ENCODE measurements at regions not wholly inside any gene's neighbourhood (a gene's known extent, or its start where the extent isn't known, plus 50 kb on each side); places are given as distances from the start of the nearest gene placed in this dataset.

GRCh38 chr2:120670771-120671480, 64.7 kb upstream of the GLI2 start:
- Histone ChIP-seq H2BK120ac (replicated peaks; ENCODE audit: low read depth, low read length) (no peak overlapping the region), H2AK5ac (ENCODE audit: low read depth, low read length) (no peak overlapping the region; the same call in 1 of the 2 replicates), H3K9ac (replicated peaks in 1 of 4; ENCODE audit: extremely low read depth in 1 of 4, low read depth in 3 of 4, low read length in 3 of 4) (no peak overlapping the region), H3K27ac (ENCODE audit: low read depth, low read length) (no peak overlapping the region), H2AFZ (ENCODE audit: low read length) (no peak overlapping the region), H4K20me1 (replicated peaks in 1 of 2; ENCODE audit: control insufficient read depth in 1 of 2, insufficient read depth in 2 of 2, low read length in 2 of 2) (no peaks in the 10 kb centered on the region), H3K14ac (ENCODE audit: insufficient read length) (no peak overlapping the region), H3K56ac (replicated peaks; ENCODE audit: insufficient read length, low read depth, low read length) (no peak overlapping the region), H4K91ac (replicated peaks; ENCODE audit: insufficient read length, low read length) (no peak overlapping the region), H4K5ac (ENCODE audit: insufficient read length, low read depth, low read length) (no peak overlapping the region), H3K4ac (replicated peaks; ENCODE audit: insufficient read length, low read depth, low read length) (no peak overlapping the region), H3K4me1 (replicated peaks in 1 of 4; ENCODE audit: control insufficient read depth in 3 of 4, insufficient read depth in 4 of 4, low read length in 3 of 4) (peaks cover 0 to 6% (median 0%) of the 10 kb centered on the region in 4 experiments; a peak in 2 of 7 replicates), H3K23ac (ENCODE audit: insufficient read length) (no peak overlapping the region), H3K27me3 (replicated peaks in 1 of 4; ENCODE audit: control insufficient read depth in 3 of 4, extremely low read depth in 1 of 4, insufficient read depth in 3 of 4, low read length in 3 of 4) (peaks cover 0 to 26% (median 25%) of the 10 kb centered on the region in 4 experiments; a peak in 6 of 7 replicates), H4K8ac (ENCODE audit: extremely low read depth, insufficient read depth, low read length) (no peak overlapping the region; the same call in 1 of the 2 replicates), H2BK5ac (ENCODE audit: low read depth, low read length) (no peak overlapping the region), H2BK15ac (ENCODE audit: low read length) (no peak overlapping the region), H2BK20ac (ENCODE audit: low read length) (no peak overlapping the region), H3K9me3 (ENCODE audit: insufficient read depth in 2 of 2, low read depth in 1 of 2, low read length in 1 of 2) (peaks cover 2 to 8% of the 10 kb centered on the region in 2 experiments; a peak in 2 of 4 replicates), H3K36me3 (ENCODE audit: control insufficient read depth in 2 of 4, insufficient read depth in 4 of 4, low read length in 3 of 4) (no peaks in the 10 kb centered on the region), H3K79me2 (ENCODE audit: control insufficient read depth in 1 of 2, insufficient read depth in 2 of 2, low read length in 2 of 2) (no peaks in the 10 kb centered on the region), H3K23me2 (ENCODE audit: low read depth, low read length) (no peaks in the 10 kb centered on the region), H3K4me2 (ENCODE audit: insufficient read depth in 1 of 2, low read depth in 2 of 2, low read length in 2 of 2) (no peak overlapping the region), H3K79me1 (ENCODE audit: low read depth, low read length) (no peaks in the 10 kb centered on the region), H3K18ac (ENCODE audit: extremely low read depth, low read length) (no peak overlapping the region), H2BK12ac (ENCODE audit: low read depth, low read length) (0 out of 2 replicates have a peak overlapping the region, but pooled peaks have one; percentile 39), H3K4me3 (ENCODE audit: extremely low read depth in 1 of 4, insufficient read depth in 2 of 4, low read depth in 3 of 4, low read length in 4 of 4) (no peak overlapping the region)
- ChIA-PET POLR2A (ENCODE audit: partially characterized antibody) (no interaction called here), CTCF (ENCODE audit: partially characterized antibody) (interaction anchor here (0.6 to 5.7 kb wide), 29 partner anchors 9 to 502 kb away, joined by 3 to 58 read pairs (median 4); no protein-coding TSS in a partner anchor)
- WGBS, 2 experiments (ENCODE audit: extremely low coverage in 1 of 2, insufficient coverage in 1 of 2, insufficient read length in 1 of 2, insufficient replicate concordance in 2 of 2, low coverage in 1 of 2, low lambda C conversion rate in 2 of 2, missing lambda C conversion rate in 1 of 2): 87% methylated on average over 12 of the region's 16 CpGs; no CpG with 5 or more reads in 1 of the 2 experiments
- DNase-seq (ENCODE audit: low read depth in 1 of 2, low spot score in 2 of 2): no peak
- no peak for FAIRE-seq
- TF ChIP-seq CTBP2 (IDR thresholded peaks at IDR 0.05; ENCODE audit: borderline replicate concordance, insufficient read depth, insufficient read length, low read length) (no peak), EZH2 (IDR thresholded peaks at IDR 0.05; ENCODE audit: low read depth, low read length, severe bottlenecking) (no peak), NANOG (IDR thresholded peaks at IDR 0.05; ENCODE audit: insufficient read depth, low read depth, low read length, poor library complexity, severe bottlenecking) (no peak), TBP (IDR thresholded peaks at IDR 0.05; ENCODE audit: low read depth, low read length) (no peak), USF2 (IDR thresholded peaks at IDR 0.05; ENCODE audit: low read length) (no peak), CBX8 (IDR thresholded peaks at IDR 0.05; ENCODE audit: borderline replicate concordance, low read depth, low read length) (no peak), TCF12 (IDR thresholded peaks at IDR 0.05; ENCODE audit: low read depth, low read length) (no peak), SIX5 (IDR thresholded peaks at IDR 0.05; ENCODE audit: low read depth, low read length) (no peak), KDM4A (IDR thresholded peaks at IDR 0.05; ENCODE audit: low read depth, low read length, severe bottlenecking) (no peak), RAD21 (IDR thresholded peaks at IDR 0.05 in 1 of 2, conservative IDR thresholded peaks at IDR 0.05 in 1 of 2; ENCODE audit: low read depth in 2 of 2, low read length in 2 of 2) (no peak)
